Fibroblast of pulmonary artery (primary cell): ENCODE measurements at regions not wholly inside any gene's neighbourhood (a gene's known extent, or its start where the extent isn't known, plus 50 kb on each side); places are given as distances from the start of the nearest gene placed in this dataset.

Experiments used
- DNase-seq: peaks from one replicate; pipeline ENCODE4 v3.0.0-alpha.2; 2010; ENCODE audit warnings: low read depth
- H3K4me3 ChIP-seq: replicated peaks from 2 replicates; pipeline ENCODE4 v1.5.1; 2011; ENCODE audit warnings: low read depth, mild to moderate bottlenecking, control low read depth, low read length, moderate library complexity
- TF ChIP-seq, protein P1 (sequence below): IDR thresholded peaks from 2 replicates; pipeline ENCODE4 v1.5.1; 2011; ENCODE audit warnings: mild to moderate bottlenecking, control low read depth, low read length, inconsistent platforms; ENCODE audit errors: missing control alignments

DNA sequence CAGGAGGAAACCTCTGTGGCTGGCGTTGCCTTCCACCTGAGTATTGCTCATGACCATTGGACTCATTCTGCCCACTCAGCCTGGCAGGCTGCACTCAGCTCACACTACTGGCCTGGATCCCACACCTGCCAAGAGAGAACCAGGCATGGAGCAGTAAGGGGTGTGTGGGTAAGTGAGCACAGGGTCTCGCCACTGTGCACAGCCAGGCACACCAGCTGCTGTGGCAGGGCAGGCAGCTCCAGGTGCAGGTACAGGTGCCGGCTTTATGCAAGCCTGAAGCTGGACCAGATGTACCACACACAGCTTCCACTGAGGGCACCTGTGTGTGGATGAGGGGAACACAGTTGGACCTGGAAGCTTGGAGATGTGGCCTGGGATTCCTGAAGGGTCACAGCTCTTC lies 295.2 kb upstream of the SNX7 start:
- TF ChIP-seq, protein P1, sequence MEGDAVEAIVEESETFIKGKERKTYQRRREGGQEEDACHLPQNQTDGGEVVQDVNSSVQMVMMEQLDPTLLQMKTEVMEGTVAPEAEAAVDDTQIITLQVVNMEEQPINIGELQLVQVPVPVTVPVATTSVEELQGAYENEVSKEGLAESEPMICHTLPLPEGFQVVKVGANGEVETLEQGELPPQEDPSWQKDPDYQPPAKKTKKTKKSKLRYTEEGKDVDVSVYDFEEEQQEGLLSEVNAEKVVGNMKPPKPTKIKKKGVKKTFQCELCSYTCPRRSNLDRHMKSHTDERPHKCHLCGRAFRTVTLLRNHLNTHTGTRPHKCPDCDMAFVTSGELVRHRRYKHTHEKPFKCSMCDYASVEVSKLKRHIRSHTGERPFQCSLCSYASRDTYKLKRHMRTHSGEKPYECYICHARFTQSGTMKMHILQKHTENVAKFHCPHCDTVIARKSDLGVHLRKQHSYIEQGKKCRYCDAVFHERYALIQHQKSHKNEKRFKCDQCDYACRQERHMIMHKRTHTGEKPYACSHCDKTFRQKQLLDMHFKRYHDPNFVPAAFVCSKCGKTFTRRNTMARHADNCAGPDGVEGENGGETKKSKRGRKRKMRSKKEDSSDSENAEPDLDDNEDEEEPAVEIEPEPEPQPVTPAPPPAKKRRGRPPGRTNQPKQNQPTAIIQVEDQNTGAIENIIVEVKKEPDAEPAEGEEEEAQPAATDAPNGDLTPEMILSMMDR = no peak
- no peak overlapping the region for H3K4me3 ChIP-seq
- DNase-seq = no peak

GRCh38 chr1:98364544-98364943 lies 297.0 kb upstream of the SNX7 start:
- no peak overlapping the region for H3K4me3 ChIP-seq

GRCh38 chr1:98360864-98361263 lies 300.7 kb upstream of the SNX7 start:
- TF ChIP-seq, protein P1 = no peak
- H3K4me3 ChIP-seq = no peak overlapping the region

More at GRCh38 chr1:98364544-98364943, 297.0 kb upstream of the SNX7 start:
- TF ChIP-seq, protein P1 = no peak
- no peak for DNase-seq

DNA sequence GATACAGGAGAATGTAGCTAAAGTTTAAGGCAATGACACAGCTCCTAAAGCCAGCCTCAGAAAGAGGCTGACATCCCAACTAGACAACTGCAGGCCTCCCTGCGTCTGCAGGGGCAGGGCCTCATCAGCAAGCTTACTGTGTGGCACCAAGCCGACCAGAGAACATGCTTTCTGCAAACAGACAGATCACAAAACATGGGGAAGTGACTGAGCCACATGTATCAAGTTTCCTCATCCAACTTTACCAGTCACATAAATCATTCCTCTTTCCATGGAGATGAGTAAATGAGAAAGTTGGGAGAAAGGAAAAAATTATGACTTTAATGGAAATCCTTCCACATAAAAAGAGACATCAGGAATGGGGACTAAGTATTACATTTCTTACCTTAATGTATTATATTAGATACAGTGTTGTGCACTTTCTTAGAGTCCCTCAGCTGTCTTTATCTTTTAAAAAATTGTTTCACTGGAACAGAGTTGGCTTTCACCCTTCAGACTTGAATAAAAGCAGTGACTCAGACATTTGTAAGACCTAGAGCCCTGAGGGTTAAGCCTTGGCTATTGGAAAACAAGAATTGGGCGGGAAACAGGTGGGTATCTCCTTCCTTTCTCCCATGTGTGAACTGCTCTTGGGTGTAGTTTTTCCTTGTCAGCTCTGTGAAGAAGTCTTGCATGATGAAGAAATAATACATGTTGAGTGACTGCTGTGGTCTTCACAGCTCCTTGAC lies 305.7 kb upstream of the SNX7 start:
- TF ChIP-seq, protein P1 = no peak
- no peak for DNase-seq

More at GRCh38 chr1:98360864-98361263, 300.7 kb upstream of the SNX7 start:
- no peak for DNase-seq

DNA sequence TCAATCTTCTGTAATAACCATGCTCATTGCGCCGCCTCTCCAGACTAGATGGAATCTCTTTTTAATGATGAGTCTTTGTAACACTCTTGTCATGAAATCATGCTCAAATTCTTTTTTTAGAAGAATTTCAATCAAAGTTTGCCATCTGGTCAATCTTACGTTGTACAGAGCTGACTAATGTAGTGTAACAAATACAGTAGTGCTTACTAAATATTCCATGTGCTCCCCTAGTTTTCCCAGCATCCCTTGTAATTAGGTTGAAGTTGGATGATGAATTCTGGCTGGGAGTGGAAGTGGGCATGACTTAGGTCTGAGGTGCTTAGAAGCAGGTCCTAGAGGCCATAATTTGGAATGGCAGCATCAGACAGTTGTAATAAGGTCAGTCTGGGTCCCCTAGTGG lies 309.1 kb upstream of the SNX7 start:
- DNase-seq = no peak
- H3K4me3 ChIP-seq = no peak overlapping the region
- TF ChIP-seq, protein P1 = no peak

More for the DNA sequence above, 305.7 kb upstream of the SNX7 start:
- no peak overlapping the region for H3K4me3 ChIP-seq

DNA sequence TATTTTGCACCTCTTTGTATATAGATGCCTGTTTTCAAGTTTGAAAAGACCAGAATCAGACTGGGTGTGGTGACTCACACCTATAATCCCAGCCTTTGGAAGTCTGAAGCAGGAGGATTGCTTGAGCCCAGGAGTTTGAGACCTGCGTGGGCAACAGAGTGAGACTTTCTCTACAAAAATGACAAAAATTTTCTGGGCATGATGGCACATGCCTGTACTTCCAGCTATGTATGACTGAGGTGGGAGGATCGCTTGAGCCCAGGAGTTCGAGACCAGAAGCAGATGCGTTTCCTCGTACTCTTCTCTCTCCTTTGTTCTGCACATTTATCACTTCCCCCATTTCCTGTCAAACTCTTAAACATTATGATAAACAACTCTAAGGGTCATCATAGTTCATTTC lies 310.0 kb upstream of the SNX7 start:
- no peak for DNase-seq
- TF ChIP-seq, protein P1 = no peak
- no peak overlapping the region for H3K4me3 ChIP-seq

- DNase-seq = no peak
- H3K4me3 ChIP-seq = no peak overlapping the region
- TF ChIP-seq, protein P1 = no peak
Observed at GRCh38 chr1:98345417-98345816, 316.1 kb upstream of the SNX7 start.
